ENCODE measurements at regions not wholly inside any gene's neighbourhood (a gene's known extent, or its start where the extent isn't known, plus 50 kb on each side); places are given as distances from the start of the nearest gene placed in this dataset.

- TF ChIP-seq ZNF510 (tag by site-specific recombination; IDR thresholded peaks at IDR 0.05; ENCODE audit: insufficient replicate concordance), result no peak
- no peak for TF ChIP-seq ZNF610 (tag by site-specific recombination; IDR thresholded peaks at IDR 0.05; ENCODE audit: borderline replicate concordance)
Observed at GRCh38 chr5:96601715-96602244, 60.4 kb upstream of the CAST start.
